ENCODE measurements at regions not wholly inside any gene's neighbourhood (a gene's known extent, or its start where the extent isn't known, plus 50 kb on each side); places are given as distances from the start of the nearest gene placed in this dataset.

GRCh38 chr15:79740561-79740960 lies 156.3 kb downstream of the MTHFS start (continued):
- TF ChIP-seq GABPA (IDR thresholded peaks at IDR 0.05; ENCODE audit: borderline replicate concordance, insufficient read depth, low read length) (no peak), PHF8 (conservative IDR thresholded peaks at IDR 0.05; ENCODE audit: low read depth, low read length) (no peak), RAD21 (IDR thresholded peaks at IDR 0.05 in 1 of 2, conservative IDR thresholded peaks at IDR 0.05 in 1 of 2; ENCODE audit: low read depth in 2 of 2, low read length in 2 of 2) (no peak), POU5F1 (IDR thresholded peaks at IDR 0.05; ENCODE audit: low read depth, low read length) (no peak)

Data from H1 (cell line).